GM23338 (cell line): ENCODE measurements at regions not wholly inside any gene's neighbourhood (a gene's known extent, or its start where the extent isn't known, plus 50 kb on each side); places are given as distances from the start of the nearest gene placed in this dataset.

Source experiments
- ATAC-seq: fragments of 200-7000 bp; cut with Tn5 transposase; 3 replicates; pipeline ENCODE4 v1.9.1; 2020
- DNase-seq: peaks from one replicate; pipeline ENCODE4 v3.0.0-alpha.2; 2015; ENCODE audit warnings: low spot score
- H2AFZ ChIP-seq: fragments of 200-600 bp; sonication (generic); 2 replicates; pipeline ENCODE4 v1.8.0; 2016; ENCODE audit warnings: antibody characterized with exemption, mild to moderate bottlenecking, moderate library complexity
- H3F3A ChIP-seq: fragments of 200-600 bp; sonication (generic); replicated peaks from 2 replicates; pipeline ENCODE4 v1.8.0; 2017; ENCODE audit warnings: antibody characterized with exemption, mixed run types, low read depth
- H3K27ac ChIP-seq: fragments of 200-600 bp; sonication (generic); 2 replicates; pipeline ENCODE4 v1.6.1; 2016; ENCODE audit warnings: low read depth
- H3K27me3 ChIP-seq: fragments of 200-600 bp; sonication (generic); 2 replicates; pipeline ENCODE4 v1.8.0; 2016; ENCODE audit warnings: mild to moderate bottlenecking, mixed run types, moderate library complexity; ENCODE audit not compliant: insufficient read depth
- H3K36me3 ChIP-seq: fragments of 200-600 bp; sonication (generic); 2 replicates; pipeline ENCODE4 v1.8.0; 2016; ENCODE audit warnings: mild to moderate bottlenecking; ENCODE audit not compliant: insufficient read depth
- H3K4me1 ChIP-seq: fragments of 200-600 bp; sonication (generic); 2 replicates; pipeline ENCODE4 v1.8.0; 2016; ENCODE audit warnings: mild to moderate bottlenecking, moderate library complexity; ENCODE audit not compliant: insufficient read depth
- H3K4me2 ChIP-seq: fragments of 200-600 bp; sonication (generic); 2 replicates; pipeline ENCODE4 v1.7.1; 2017; ENCODE audit warnings: mixed run types
- H3K4me3 ChIP-seq: fragments of 200-600 bp; sonication (generic); 2 replicates; pipeline ENCODE4 v1.6.1; 2016; ENCODE audit warnings: mixed run types
- H3K79me2 ChIP-seq: fragments of 200-600 bp; sonication (generic); replicated peaks from 2 replicates; pipeline ENCODE4 v1.8.0; 2017; ENCODE audit warnings: mild to moderate bottlenecking; ENCODE audit not compliant: insufficient read depth
- H3K9me2 ChIP-seq: fragments of 200-600 bp; sonication (generic); 2 replicates; pipeline ENCODE4 v1.8.0; 2017; ENCODE audit not compliant: insufficient read depth
- H4K20me1 ChIP-seq: fragments of 200-600 bp; sonication (generic); replicated peaks from 2 replicates; pipeline ENCODE4 v1.8.0; 2017; ENCODE audit warnings: mild to moderate bottlenecking; ENCODE audit not compliant: insufficient read depth
- H3K27ac Mint-ChIP-seq: 2 replicates; pipeline ENCODE4 v1.8.0; 2020; ENCODE audit warnings: inconsistent platforms, mild to moderate bottlenecking, moderate library complexity, mixed read lengths
- H3K27me3 Mint-ChIP-seq: 3 replicates; pipeline ENCODE4 v1.8.0; 2022; ENCODE audit warnings: low read depth, mild to moderate bottlenecking, moderate library complexity, mixed read lengths, inconsistent platforms; ENCODE audit not compliant: insufficient read depth, poor library complexity
- H3K36me3 Mint-ChIP-seq: 3 replicates; pipeline ENCODE4 v1.8.0; 2021; ENCODE audit warnings: low read depth, mild to moderate bottlenecking, inconsistent platforms, moderate library complexity, mixed read lengths
- H3K4me1 Mint-ChIP-seq: 3 replicates; pipeline ENCODE4 v1.8.0; 2020; ENCODE audit warnings: mild to moderate bottlenecking, inconsistent platforms, mixed read lengths
- H3K4me3 Mint-ChIP-seq: 3 replicates; pipeline ENCODE4 v1.8.0; 2021; ENCODE audit warnings: moderate library complexity, mild to moderate bottlenecking, inconsistent platforms, mixed read lengths
- H3K9me3 Mint-ChIP-seq: 3 replicates; pipeline ENCODE4 v1.8.0; 2020; ENCODE audit warnings: moderate library complexity, mild to moderate bottlenecking, inconsistent platforms, mixed read lengths
- CTCF ChIP-seq, 2 experiments: fragments of 200-600 bp in 1 of 2; sonication (generic) in 1 of 2; conservative IDR thresholded peaks; 2 replicates each; pipeline versions ENCODE4 v1.5.1 to v1.6.1; 2016 to 2017; ENCODE audit warnings: antibody characterized with exemption in 2 of 2, low read depth in 2 of 2, mild to moderate bottlenecking in 2 of 2, moderate library complexity in 1 of 2
- ETS1 ChIP-seq: IDR thresholded peaks from 2 replicates; pipeline ENCODE4 v1.6.1; 2016; ENCODE audit warnings: antibody characterized with exemption
- EZH2phosphoT487 ChIP-seq: fragments of 200-600 bp; sonication (generic); IDR thresholded peaks from one replicate; pipeline ENCODE4 v1.8.1; 2018; ENCODE audit warnings: antibody characterized with exemption; ENCODE audit not compliant: unreplicated experiment
- JUNB ChIP-seq: IDR thresholded peaks from one replicate; pipeline ENCODE4 v1.6.1; 2016; ENCODE audit warnings: antibody characterized with exemption; ENCODE audit not compliant: unreplicated experiment
- NANOG ChIP-seq: IDR thresholded peaks from 2 replicates; pipeline ENCODE4 v1.6.1; 2016; ENCODE audit warnings: antibody characterized with exemption, borderline replicate concordance
- REST ChIP-seq: IDR thresholded peaks from one replicate; pipeline ENCODE4 v1.6.1; 2018; ENCODE audit warnings: antibody characterized with exemption; ENCODE audit not compliant: unreplicated experiment
- STAT1 ChIP-seq: IDR thresholded peaks from one replicate; pipeline ENCODE4 v1.6.1; 2016; ENCODE audit warnings: antibody characterized with exemption; ENCODE audit not compliant: unreplicated experiment
- ZNF114 ChIP-seq: fragments of 250-450 bp; sonication (Bioruptor Pico); IDR thresholded peaks from 2 replicates; pipeline ENCODE4 v1.5.0; 2020; ENCODE audit warnings: mild to moderate bottlenecking, moderate library complexity

GRCh38 chr10:123522702-123523312 lies 143.3 kb upstream of the GPR26 start (continued):
- no peak for TF ChIP-seq REST
- no peak for TF ChIP-seq CTCF (conservative IDR thresholded peaks at IDR 0.05; ENCODE audit: low read depth in 2 of 2)
- TF ChIP-seq EZH2phosphoT487: no peak
- TF ChIP-seq STAT1: no peak
- no peak for TF ChIP-seq ZNF114 (CRISPR knock-in tag)
- TF ChIP-seq NANOG: no peak
- TF ChIP-seq ETS1: no peak

- ATAC-seq: no peak
- TF ChIP-seq NANOG: no peak
- no peak for TF ChIP-seq ETS1
- TF ChIP-seq CTCF (conservative IDR thresholded peaks at IDR 0.05; ENCODE audit: low read depth in 2 of 2): no peak
- TF ChIP-seq JUNB: no peak
These were observed 142.3 kb upstream of the GPR26 start for GRCh38 chr10:123523833-123524232.

More at GRCh38 chr10:123523833-123524232, 142.3 kb upstream of the GPR26 start:
- H3K27me3 ChIP-seq: no peaks in the 10 kb centered on the region
- no peaks in the 10 kb centered on the region for H3F3A ChIP-seq
- H3K4me2 ChIP-seq: no peak overlapping the region
- Mint-ChIP-seq H3K9me3 (no peaks in the 10 kb centered on the region; the same call in 1 of the 3 replicates), H3K4me3 (no peak overlapping the region), H3K4me1 (peaks cover 4% of the 10 kb centered on the region), H3K27me3 (peaks cover 4% of the 10 kb centered on the region), H3K27ac (no peak overlapping the region), H3K36me3 (no peaks in the 10 kb centered on the region; the same call in 2 of the 3 replicates)
- no peak overlapping the region for H2AFZ ChIP-seq
- no peak for DNase-seq
- H3K9me2 ChIP-seq: peaks cover 6% of the 10 kb centered on the region
- no peaks in the 10 kb centered on the region for H3K36me3 ChIP-seq
- H4K20me1 ChIP-seq: no peaks in the 10 kb centered on the region
- H3K79me2 ChIP-seq: no peaks in the 10 kb centered on the region
- no peak overlapping the region for H3K27ac ChIP-seq
- H3K4me3 ChIP-seq: no peak overlapping the region
- H3K4me1 ChIP-seq: no peaks in the 10 kb centered on the region
